ENCODE measurements at regions not wholly inside any gene's neighbourhood (a gene's known extent, or its start where the extent isn't known, plus 50 kb on each side); places are given as distances from the start of the nearest gene placed in this dataset.

DNA sequence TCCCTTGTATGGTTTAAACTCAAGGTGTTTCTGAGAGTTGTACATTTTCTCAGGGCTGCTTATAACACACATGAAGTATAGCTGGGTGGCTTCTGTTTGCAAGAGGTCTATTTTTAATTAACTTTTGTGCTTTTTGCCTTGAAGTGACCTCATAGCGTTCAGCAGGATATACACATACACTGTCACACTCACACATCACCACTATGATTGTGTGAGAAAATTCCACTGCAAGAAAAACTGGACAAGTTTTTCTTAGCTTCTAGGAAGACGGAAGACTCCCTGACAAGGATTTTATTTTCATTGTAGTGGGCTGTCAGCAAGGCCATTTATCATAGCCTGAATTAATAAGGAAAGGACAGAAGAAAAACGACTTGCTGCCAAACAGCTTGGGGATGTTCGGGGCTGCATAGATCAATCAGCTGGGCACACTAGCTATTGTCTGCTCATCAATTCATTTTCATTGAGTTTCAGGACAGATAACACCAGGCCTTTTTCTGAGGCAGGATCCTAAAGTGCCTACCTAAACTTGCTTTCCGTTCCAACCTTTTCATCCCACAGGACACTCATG lies 192.8 kb upstream of the CRBN start (continued):
- TF ChIP-seq, protein P1, sequence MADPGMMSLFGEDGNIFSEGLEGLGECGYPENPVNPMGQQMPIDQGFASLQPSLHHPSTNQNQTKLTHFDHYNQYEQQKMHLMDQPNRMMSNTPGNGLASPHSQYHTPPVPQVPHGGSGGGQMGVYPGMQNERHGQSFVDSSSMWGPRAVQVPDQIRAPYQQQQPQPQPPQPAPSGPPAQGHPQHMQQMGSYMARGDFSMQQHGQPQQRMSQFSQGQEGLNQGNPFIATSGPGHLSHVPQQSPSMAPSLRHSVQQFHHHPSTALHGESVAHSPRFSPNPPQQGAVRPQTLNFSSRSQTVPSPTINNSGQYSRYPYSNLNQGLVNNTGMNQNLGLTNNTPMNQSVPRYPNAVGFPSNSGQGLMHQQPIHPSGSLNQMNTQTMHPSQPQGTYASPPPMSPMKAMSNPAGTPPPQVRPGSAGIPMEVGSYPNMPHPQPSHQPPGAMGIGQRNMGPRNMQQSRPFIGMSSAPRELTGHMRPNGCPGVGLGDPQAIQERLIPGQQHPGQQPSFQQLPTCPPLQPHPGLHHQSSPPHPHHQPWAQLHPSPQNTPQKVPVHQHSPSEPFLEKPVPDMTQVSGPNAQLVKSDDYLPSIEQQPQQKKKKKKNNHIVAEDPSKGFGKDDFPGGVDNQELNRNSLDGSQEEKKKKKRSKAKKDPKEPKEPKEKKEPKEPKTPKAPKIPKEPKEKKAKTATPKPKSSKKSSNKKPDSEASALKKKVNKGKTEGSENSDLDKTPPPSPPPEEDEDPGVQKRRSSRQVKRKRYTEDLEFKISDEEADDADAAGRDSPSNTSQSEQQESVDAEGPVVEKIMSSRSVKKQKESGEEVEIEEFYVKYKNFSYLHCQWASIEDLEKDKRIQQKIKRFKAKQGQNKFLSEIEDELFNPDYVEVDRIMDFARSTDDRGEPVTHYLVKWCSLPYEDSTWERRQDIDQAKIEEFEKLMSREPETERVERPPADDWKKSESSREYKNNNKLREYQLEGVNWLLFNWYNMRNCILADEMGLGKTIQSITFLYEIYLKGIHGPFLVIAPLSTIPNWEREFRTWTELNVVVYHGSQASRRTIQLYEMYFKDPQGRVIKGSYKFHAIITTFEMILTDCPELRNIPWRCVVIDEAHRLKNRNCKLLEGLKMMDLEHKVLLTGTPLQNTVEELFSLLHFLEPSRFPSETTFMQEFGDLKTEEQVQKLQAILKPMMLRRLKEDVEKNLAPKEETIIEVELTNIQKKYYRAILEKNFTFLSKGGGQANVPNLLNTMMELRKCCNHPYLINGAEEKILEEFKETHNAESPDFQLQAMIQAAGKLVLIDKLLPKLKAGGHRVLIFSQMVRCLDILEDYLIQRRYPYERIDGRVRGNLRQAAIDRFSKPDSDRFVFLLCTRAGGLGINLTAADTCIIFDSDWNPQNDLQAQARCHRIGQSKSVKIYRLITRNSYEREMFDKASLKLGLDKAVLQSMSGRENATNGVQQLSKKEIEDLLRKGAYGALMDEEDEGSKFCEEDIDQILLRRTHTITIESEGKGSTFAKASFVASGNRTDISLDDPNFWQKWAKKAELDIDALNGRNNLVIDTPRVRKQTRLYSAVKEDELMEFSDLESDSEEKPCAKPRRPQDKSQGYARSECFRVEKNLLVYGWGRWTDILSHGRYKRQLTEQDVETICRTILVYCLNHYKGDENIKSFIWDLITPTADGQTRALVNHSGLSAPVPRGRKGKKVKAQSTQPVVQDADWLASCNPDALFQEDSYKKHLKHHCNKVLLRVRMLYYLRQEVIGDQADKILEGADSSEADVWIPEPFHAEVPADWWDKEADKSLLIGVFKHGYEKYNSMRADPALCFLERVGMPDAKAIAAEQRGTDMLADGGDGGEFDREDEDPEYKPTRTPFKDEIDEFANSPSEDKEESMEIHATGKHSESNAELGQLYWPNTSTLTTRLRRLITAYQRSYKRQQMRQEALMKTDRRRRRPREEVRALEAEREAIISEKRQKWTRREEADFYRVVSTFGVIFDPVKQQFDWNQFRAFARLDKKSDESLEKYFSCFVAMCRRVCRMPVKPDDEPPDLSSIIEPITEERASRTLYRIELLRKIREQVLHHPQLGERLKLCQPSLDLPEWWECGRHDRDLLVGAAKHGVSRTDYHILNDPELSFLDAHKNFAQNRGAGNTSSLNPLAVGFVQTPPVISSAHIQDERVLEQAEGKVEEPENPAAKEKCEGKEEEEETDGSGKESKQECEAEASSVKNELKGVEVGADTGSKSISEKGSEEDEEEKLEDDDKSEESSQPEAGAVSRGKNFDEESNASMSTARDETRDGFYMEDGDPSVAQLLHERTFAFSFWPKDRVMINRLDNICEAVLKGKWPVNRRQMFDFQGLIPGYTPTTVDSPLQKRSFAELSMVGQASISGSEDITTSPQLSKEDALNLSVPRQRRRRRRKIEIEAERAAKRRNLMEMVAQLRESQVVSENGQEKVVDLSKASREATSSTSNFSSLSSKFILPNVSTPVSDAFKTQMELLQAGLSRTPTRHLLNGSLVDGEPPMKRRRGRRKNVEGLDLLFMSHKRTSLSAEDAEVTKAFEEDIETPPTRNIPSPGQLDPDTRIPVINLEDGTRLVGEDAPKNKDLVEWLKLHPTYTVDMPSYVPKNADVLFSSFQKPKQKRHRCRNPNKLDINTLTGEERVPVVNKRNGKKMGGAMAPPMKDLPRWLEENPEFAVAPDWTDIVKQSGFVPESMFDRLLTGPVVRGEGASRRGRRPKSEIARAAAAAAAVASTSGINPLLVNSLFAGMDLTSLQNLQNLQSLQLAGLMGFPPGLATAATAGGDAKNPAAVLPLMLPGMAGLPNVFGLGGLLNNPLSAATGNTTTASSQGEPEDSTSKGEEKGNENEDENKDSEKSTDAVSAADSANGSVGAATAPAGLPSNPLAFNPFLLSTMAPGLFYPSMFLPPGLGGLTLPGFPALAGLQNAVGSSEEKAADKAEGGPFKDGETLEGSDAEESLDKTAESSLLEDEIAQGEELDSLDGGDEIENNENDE (IDR thresholded peaks at IDR 0.05; ENCODE audit: insufficient replicate concordance, low read length): no peak
- TF ChIP-seq KDM1A (IDR thresholded peaks at IDR 0.05; ENCODE audit: borderline replicate concordance, low read length): no peak

All from H1 (cell line).